Neural cell (in vitro differentiated cells): ENCODE measurements at regions not wholly inside any gene's neighbourhood (a gene's known extent, or its start where the extent isn't known, plus 50 kb on each side); places are given as distances from the start of the nearest gene placed in this dataset.
A peak's percentile ranks its signal among the peaks of the same experiment; 100 is the strongest.

ENCODE experiments used
- H2AFZ ChIP-seq: fragments of 200-600, 300-800 bp; sonication (generic), shearing (Covaris generic); 2 replicates; pipeline ENCODE4 v1.6.0; 2014; ENCODE audit warnings: low read depth, mild to moderate bottlenecking, antibody characterized with exemption, low read length, moderate library complexity
- H3F3A ChIP-seq: fragments of 200-600 bp; shearing (Covaris generic); 2 replicates; pipeline ENCODE4 v1.6.1; 2016; ENCODE audit warnings: mild to moderate bottlenecking, moderate library complexity, mixed read lengths, antibody characterized with exemption, low read length; ENCODE audit not compliant: insufficient read depth, poor library complexity, severe bottlenecking
- H3K27ac ChIP-seq: fragments of 200-600, 300-800 bp; sonication (generic), shearing (Covaris generic); 2 replicates; pipeline ENCODE4 v1.5.1; 2014; ENCODE audit warnings: mild to moderate bottlenecking, low read length, moderate library complexity
- H3K27me3 ChIP-seq: fragments of 300-800, 200-600 bp; sonication (generic), shearing (Covaris generic); 2 replicates; pipeline ENCODE4 v1.6.0; 2014; ENCODE audit warnings: mild to moderate bottlenecking, low read depth, low read length, moderate library complexity; ENCODE audit not compliant: insufficient read depth
- H3K36me3 ChIP-seq: fragments of 300-800, 200-600 bp; sonication (generic), shearing (Covaris generic); 2 replicates; pipeline ENCODE4 v1.5.1; 2014; ENCODE audit warnings: mild to moderate bottlenecking, antibody characterized with exemption, low read length, moderate library complexity; ENCODE audit not compliant: insufficient read depth
- H3K4me2 ChIP-seq: fragments of 300-800, 200-600 bp; sonication (generic), shearing (Covaris generic); 2 replicates; pipeline ENCODE4 v1.6.0; 2014; ENCODE audit warnings: mild to moderate bottlenecking, low read length
- H3K4me3 ChIP-seq: fragments of 300-800, 200-600 bp; sonication (generic), shearing (Covaris generic); 2 replicates; pipeline ENCODE4 v1.5.1; 2014; ENCODE audit warnings: mild to moderate bottlenecking, low read length, moderate library complexity
- H3K79me2 ChIP-seq: fragments of 200-600 bp; shearing (Covaris generic); replicated peaks from 2 replicates; pipeline ENCODE4 v1.6.0; 2014; ENCODE audit warnings: mild to moderate bottlenecking, low read length, moderate library complexity; ENCODE audit not compliant: insufficient read depth
- H3K9ac ChIP-seq: fragments of 300-800, 200-600 bp; sonication (generic), shearing (Covaris generic); 2 replicates; pipeline ENCODE4 v1.6.1; 2016; ENCODE audit warnings: mild to moderate bottlenecking, low read length, mixed read lengths
- H3K9me2 ChIP-seq: fragments of 200-600 bp; shearing (Covaris generic); 2 replicates; pipeline ENCODE4 v1.6.1; 2016; ENCODE audit warnings: mild to moderate bottlenecking, low read length, mixed read lengths; ENCODE audit not compliant: insufficient read depth
- H3K9me3 ChIP-seq: fragments of 200-600, 300-800 bp; sonication (generic), shearing (Covaris generic); 2 replicates; pipeline ENCODE4 v1.6.1; 2016; ENCODE audit warnings: mild to moderate bottlenecking, mixed run types, low read length, moderate library complexity, mixed read lengths
- H4K20me1 ChIP-seq: fragments of 200-600 bp; shearing (Covaris generic); 2 replicates; pipeline ENCODE4 v1.6.1; 2016; ENCODE audit warnings: mild to moderate bottlenecking, mixed run types; ENCODE audit not compliant: insufficient read depth
- CTCF ChIP-seq: fragments of 450-650 bp; IDR thresholded peaks from 2 replicates; pipeline ENCODE4 v1.5.1; 2014; ENCODE audit warnings: antibody characterized with exemption, mild to moderate bottlenecking, moderate library complexity; ENCODE audit not compliant: poor library complexity, severe bottlenecking
- EP300 ChIP-seq: fragments of 450-650 bp; conservative IDR thresholded peaks from 2 replicates; pipeline ENCODE4 v1.6.1; 2014; ENCODE audit warnings: antibody characterized with exemption, mild to moderate bottlenecking, moderate library complexity; ENCODE audit not compliant: poor library complexity, severe bottlenecking
- EZH2 ChIP-seq: fragments of 200-600, 300-800 bp; shearing (Covaris generic), sonication (generic); IDR thresholded peaks from 2 replicates; pipeline ENCODE4 v1.6.1; 2014; ENCODE audit warnings: antibody characterized with exemption, low read length, borderline replicate concordance, mild to moderate bottlenecking; ENCODE audit not compliant: insufficient read depth, poor library complexity, severe bottlenecking
- MXI1 ChIP-seq: fragments of 450-650 bp; conservative IDR thresholded peaks from 2 replicates; pipeline ENCODE4 v1.6.1; 2014; ENCODE audit warnings: antibody characterized with exemption, mild to moderate bottlenecking; ENCODE audit not compliant: poor library complexity, severe bottlenecking
- POLR2AphosphoS5 ChIP-seq: IDR thresholded peaks from 2 replicates; pipeline ENCODE4 v1.6.1; 2012
- RAD21 ChIP-seq: fragments of 450-650 bp; conservative IDR thresholded peaks from 2 replicates; pipeline ENCODE4 v1.6.1; 2014; ENCODE audit warnings: antibody characterized with exemption, mild to moderate bottlenecking, moderate library complexity
- REST ChIP-seq: IDR thresholded peaks from 2 replicates; pipeline ENCODE4 v1.6.1; 2012; ENCODE audit warnings: borderline replicate concordance
- SMC3 ChIP-seq: fragments of 450-650 bp; conservative IDR thresholded peaks from 2 replicates; pipeline ENCODE4 v1.6.1; 2014; ENCODE audit warnings: antibody characterized with exemption, mild to moderate bottlenecking, moderate library complexity; ENCODE audit not compliant: poor library complexity
- TAF1 ChIP-seq: IDR thresholded peaks from 2 replicates; pipeline ENCODE4 v1.6.1; 2012; ENCODE audit warnings: low read depth

GRCh38 chr7:142585425-142585824, 163.8 kb upstream of the PRSS1 start:
- H3K36me3 ChIP-seq, result no peaks in the 10 kb centered on the region

GRCh38 chr7:142584765-142585164, 164.5 kb upstream of the PRSS1 start:
- no peak for TF ChIP-seq MXI1
- no peaks in the 10 kb centered on the region for H3K79me2 ChIP-seq
- no peaks in the 10 kb centered on the region for H3K27me3 ChIP-seq
- H3K9ac ChIP-seq, result no peak overlapping the region
- no peak overlapping the region for H3K27ac ChIP-seq
- no peak overlapping the region for H3K4me3 ChIP-seq
- H3K4me2 ChIP-seq, result no peak overlapping the region
- no peaks in the 10 kb centered on the region for H3K9me3 ChIP-seq
- no peak overlapping the region for H2AFZ ChIP-seq
- no peaks in the 10 kb centered on the region for H3K9me2 ChIP-seq
- H3F3A ChIP-seq, result no peaks in the 10 kb centered on the region
- no peaks in the 10 kb centered on the region for H4K20me1 ChIP-seq
- H3K36me3 ChIP-seq, result no peaks in the 10 kb centered on the region

More at GRCh38 chr7:142585425-142585824, 163.8 kb upstream of the PRSS1 start:
- no peaks in the 10 kb centered on the region for H4K20me1 ChIP-seq
- H3K9me3 ChIP-seq, result no peaks in the 10 kb centered on the region
- no peak for TF ChIP-seq REST
- TF ChIP-seq MXI1, result no peak
- TF ChIP-seq RAD21, result no peak
- no peak for TF ChIP-seq SMC3
- TF ChIP-seq POLR2AphosphoS5, result no peak
- no peak for TF ChIP-seq CTCF
- TF ChIP-seq TAF1, result no peak
- no peak for TF ChIP-seq EZH2
- H3K9ac ChIP-seq, result no peak overlapping the region
- no peak overlapping the region for H2AFZ ChIP-seq
- H3K27me3 ChIP-seq, result no peaks in the 10 kb centered on the region
- no peak overlapping the region for H3K27ac ChIP-seq
- H3K79me2 ChIP-seq, result no peaks in the 10 kb centered on the region
- no peak overlapping the region for H3K4me2 ChIP-seq
- H3K9me2 ChIP-seq, result no peaks in the 10 kb centered on the region
- no peak overlapping the region for H3K4me3 ChIP-seq
- H3F3A ChIP-seq, result no peaks in the 10 kb centered on the region

- Histone ChIP-seq H3K79me2 (no peaks in the 10 kb centered on the region), H3K36me3 (no peaks in the 10 kb centered on the region), H4K20me1 (no peaks in the 10 kb centered on the region), H3K27me3 (no peaks in the 10 kb centered on the region), H3K4me2 (no peak overlapping the region), H3K9me2 (no peaks in the 10 kb centered on the region), H3F3A (no peaks in the 10 kb centered on the region), H3K9ac (no peak overlapping the region), H3K27ac (no peak overlapping the region), H3K9me3 (no peaks in the 10 kb centered on the region), H2AFZ (peak overlapping the region; percentile 21), H3K4me3 (no peak overlapping the region)
- TF ChIP-seq TAF1, result no peak
- TF ChIP-seq EP300, result no peak
- no peak for TF ChIP-seq MXI1
- TF ChIP-seq RAD21, result no peak
- TF ChIP-seq POLR2AphosphoS5, result no peak
- no peak for TF ChIP-seq REST
- no peak for TF ChIP-seq CTCF
- no peak for TF ChIP-seq SMC3
- TF ChIP-seq EZH2, result no peak
Observed at GRCh38 chr7:142583446-142583845, 165.8 kb upstream of the PRSS1 start.
